ENCODE measurements at regions not wholly inside any gene's neighbourhood (a gene's known extent, or its start where the extent isn't known, plus 50 kb on each side); places are given as distances from the start of the nearest gene placed in this dataset.

DNA sequence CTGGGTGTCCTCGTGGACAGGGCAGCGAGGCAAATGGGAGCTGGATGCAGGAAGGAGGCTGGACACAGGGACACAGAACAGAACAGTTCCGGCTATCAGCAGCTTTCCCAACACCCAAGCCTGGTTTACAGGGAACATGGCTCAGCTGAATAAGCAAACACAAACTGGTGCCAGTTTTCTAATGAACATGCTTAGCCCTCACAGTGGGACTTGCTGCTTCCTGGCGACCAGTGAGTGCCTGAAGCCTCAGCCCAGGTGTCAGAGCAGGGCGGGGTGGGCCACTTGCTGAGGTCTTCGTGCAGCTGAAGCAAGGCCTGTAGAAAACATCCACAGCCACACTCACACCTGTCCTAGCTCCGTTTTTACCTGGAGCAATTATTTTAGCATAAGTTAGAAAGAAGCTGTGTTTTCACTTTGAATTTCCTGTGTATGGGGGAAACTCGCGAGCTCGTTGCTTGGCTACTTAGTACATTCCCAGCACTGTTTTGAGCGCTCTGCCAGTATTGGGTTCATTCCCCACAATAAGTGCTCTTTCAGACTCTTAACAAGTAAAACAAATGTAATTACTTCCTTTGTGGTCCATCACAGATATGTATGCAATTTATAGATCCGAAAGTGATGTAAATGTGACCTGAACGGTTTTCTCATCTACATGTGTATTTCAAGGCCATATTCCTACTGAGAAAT is 261.2 kb upstream of the SHH start (continued):
- TF ChIP-seq, protein P1, sequence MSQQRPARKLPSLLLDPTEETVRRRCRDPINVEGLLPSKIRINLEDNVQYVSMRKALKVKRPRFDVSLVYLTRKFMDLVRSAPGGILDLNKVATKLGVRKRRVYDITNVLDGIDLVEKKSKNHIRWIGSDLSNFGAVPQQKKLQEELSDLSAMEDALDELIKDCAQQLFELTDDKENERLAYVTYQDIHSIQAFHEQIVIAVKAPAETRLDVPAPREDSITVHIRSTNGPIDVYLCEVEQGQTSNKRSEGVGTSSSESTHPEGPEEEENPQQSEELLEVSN (IDR thresholded peaks at IDR 0.05; ENCODE audit: borderline replicate concordance, low read depth): no peak
- no peak for TF ChIP-seq NFE2L2 (conservative IDR thresholded peaks at IDR 0.05; ENCODE audit: low read length)

DNA sequence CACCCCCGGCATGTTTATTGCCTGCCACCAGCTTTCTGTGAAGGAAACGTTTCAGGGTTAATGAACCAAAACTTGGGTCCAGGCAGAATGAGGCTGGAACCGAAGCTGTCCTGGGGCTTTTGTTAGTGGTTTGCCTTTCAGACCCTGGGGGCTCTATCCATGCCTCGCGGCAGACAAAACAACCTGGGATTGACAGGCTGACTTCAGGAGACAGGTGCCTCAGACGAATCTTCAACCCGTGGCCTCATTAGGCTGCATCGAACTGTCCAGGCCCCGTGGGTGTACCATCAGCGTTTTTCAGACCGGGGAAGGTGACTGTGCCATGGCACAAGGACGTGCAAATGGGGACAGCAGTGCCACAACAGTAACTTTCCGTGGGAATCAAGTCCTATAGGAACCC is 259.3 kb upstream of the SHH start:
- ATAC-seq: no peak
- FAIRE-seq: no peak
- H3K27ac ChIP-seq: no peak overlapping the region
- H3K4me3 ChIP-seq: no peak overlapping the region
- TF ChIP-seq PHF8 (IDR thresholded peaks at IDR 0.05; ENCODE audit: borderline replicate concordance, low read depth) (no peak), JUN (IDR thresholded peaks at IDR 0.05) (no peak), NPAS2 (CRISPR knock-in tag; IDR thresholded peaks at IDR 0.05; ENCODE audit: borderline replicate concordance) (no peak), SMC3 (IDR thresholded peaks at IDR 0.05) (no peak), GATA3 (IDR thresholded peaks at IDR 0.05; ENCODE audit: borderline replicate concordance) (no peak), TFCP2L1 (CRISPR knock-in tag; IDR thresholded peaks at IDR 0.05) (no peak)
- TF ChIP-seq, protein P2, sequence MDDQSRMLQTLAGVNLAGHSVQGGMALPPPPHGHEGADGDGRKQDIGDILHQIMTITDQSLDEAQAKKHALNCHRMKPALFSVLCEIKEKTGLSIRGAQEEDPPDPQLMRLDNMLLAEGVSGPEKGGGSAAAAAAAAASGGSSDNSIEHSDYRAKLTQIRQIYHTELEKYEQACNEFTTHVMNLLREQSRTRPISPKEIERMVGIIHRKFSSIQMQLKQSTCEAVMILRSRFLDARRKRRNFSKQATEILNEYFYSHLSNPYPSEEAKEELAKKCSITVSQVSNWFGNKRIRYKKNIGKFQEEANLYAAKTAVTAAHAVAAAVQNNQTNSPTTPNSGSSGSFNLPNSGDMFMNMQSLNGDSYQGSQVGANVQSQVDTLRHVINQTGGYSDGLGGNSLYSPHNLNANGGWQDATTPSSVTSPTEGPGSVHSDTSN (IDR thresholded peaks at IDR 0.05): no peak
- POLR2A ChIA-PET: no interaction called here
- H3K4me1 ChIP-seq: no peaks in the 10 kb centered on the region
- CTCF ChIA-PET: no interaction called here
- H3K4me2 ChIP-seq: no peak overlapping the region
- no peaks in the 10 kb centered on the region for H3K9me3 ChIP-seq
- no peak for DNase-seq (ENCODE audit: low read depth in 1 of 2, low spot score in 1 of 2)
- 62% methylated on average over 13 of the region's 13 CpGs for WGBS (ENCODE audit: missing lambda C conversion rate)

DNA sequence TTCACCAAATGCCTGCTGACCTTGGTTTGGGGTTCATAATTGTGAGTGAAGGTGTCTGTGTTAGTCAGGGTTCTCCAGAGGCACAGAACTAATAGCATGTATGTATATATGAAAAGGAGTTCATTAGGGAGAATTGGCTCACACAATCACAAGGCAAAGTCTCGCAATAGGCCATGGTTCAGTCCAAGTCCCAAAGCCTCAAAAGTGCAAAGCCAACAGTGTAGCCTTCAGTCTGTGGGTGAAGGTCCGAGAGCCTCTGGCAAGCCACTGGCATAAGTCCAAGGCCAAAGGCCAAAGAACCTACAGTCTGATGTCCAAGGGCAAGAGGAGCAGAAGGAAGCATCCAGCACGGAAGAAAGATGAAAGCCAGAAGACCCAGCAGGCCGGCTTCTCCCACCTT is 257.6 kb upstream of the SHH start:
- ATAC-seq (no peak), FAIRE-seq (no peak), DNase-seq (ENCODE audit: low read depth in 1 of 2, low spot score in 1 of 2) (no peak)
- Histone ChIP-seq H3K4me2 (no peak overlapping the region), H3K9me3 (no peaks in the 10 kb centered on the region), H3K4me1 (peaks cover 9% of the 10 kb centered on the region), H3K27ac (no peak overlapping the region), H3K4me3 (no peak overlapping the region)
- 63% methylated on average over 4 of the region's 4 CpGs for WGBS (ENCODE audit: missing lambda C conversion rate)
- ChIA-PET CTCF (no interaction called here), POLR2A (no interaction called here)
- TF ChIP-seq FOXS1 (CRISPR knock-in tag; IDR thresholded peaks at IDR 0.05) (no peak), GATA3 (IDR thresholded peaks at IDR 0.05; ENCODE audit: borderline replicate concordance) (no peak), BHLHE40 (IDR thresholded peaks at IDR 0.05; ENCODE audit: low read depth, low read length) (no peak), MAFK (IDR thresholded peaks at IDR 0.05; ENCODE audit: partially characterized antibody) (no peak), HOXB13 (CRISPR knock-in tag; IDR thresholded peaks at IDR 0.05; ENCODE audit: low read depth) (no peak), CBX2 (IDR thresholded peaks at IDR 0.05; ENCODE audit: borderline replicate concordance, low read depth) (no peak), RCOR1 (IDR thresholded peaks at IDR 0.05; ENCODE audit: low read depth, low read length) (no peak), HEYL (CRISPR knock-in tag; IDR thresholded peaks at IDR 0.05) (no peak), KDM1A (IDR thresholded peaks at IDR 0.05; ENCODE audit: low read depth) (no peak), JUNB (IDR thresholded peaks at IDR 0.05) (no peak), TP53 (CRISPR knock-in tag; IDR thresholded peaks at IDR 0.05) (no peak), MAZ (IDR thresholded peaks at IDR 0.05; ENCODE audit: borderline replicate concordance, low read depth, low read length) (no peak), SREBF2 (IDR thresholded peaks at IDR 0.05) (no peak), RNF2 (IDR thresholded peaks at IDR 0.05; ENCODE audit: borderline replicate concordance, low read depth) (no peak), RAD21 (conservative IDR thresholded peaks at IDR 0.05 in 1 of 2, IDR thresholded peaks at IDR 0.05 in 1 of 2) (no peak), FOSB (CRISPR knock-in tag; IDR thresholded peaks at IDR 0.05) (no peak), TFCP2L1 (CRISPR knock-in tag; IDR thresholded peaks at IDR 0.05) (no peak), EHMT2 (IDR thresholded peaks at IDR 0.05; ENCODE audit: low read depth) (no peak), EP300 (IDR thresholded peaks at IDR 0.05) (no peak)
- TF ChIP-seq, protein P3, sequence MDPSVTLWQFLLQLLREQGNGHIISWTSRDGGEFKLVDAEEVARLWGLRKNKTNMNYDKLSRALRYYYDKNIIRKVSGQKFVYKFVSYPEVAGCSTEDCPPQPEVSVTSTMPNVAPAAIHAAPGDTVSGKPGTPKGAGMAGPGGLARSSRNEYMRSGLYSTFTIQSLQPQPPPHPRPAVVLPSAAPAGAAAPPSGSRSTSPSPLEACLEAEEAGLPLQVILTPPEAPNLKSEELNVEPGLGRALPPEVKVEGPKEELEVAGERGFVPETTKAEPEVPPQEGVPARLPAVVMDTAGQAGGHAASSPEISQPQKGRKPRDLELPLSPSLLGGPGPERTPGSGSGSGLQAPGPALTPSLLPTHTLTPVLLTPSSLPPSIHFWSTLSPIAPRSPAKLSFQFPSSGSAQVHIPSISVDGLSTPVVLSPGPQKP (IDR thresholded peaks at IDR 0.05; ENCODE audit: low read depth, low read length): no peak
